GM18517 (cell line): ENCODE measurements at regions not wholly inside any gene's neighbourhood (a gene's known extent, or its start where the extent isn't known, plus 50 kb on each side); places are given as distances from the start of the nearest gene placed in this dataset.

Experiments used
- ATAC-seq: cut with Tn5 transposase; IDR thresholded peaks from one replicate; pipeline ENCODE4 v1.9.1; 2021; ENCODE audit warnings: mild to moderate bottlenecking, moderate library complexity; ENCODE audit not compliant: unreplicated experiment

DNA sequence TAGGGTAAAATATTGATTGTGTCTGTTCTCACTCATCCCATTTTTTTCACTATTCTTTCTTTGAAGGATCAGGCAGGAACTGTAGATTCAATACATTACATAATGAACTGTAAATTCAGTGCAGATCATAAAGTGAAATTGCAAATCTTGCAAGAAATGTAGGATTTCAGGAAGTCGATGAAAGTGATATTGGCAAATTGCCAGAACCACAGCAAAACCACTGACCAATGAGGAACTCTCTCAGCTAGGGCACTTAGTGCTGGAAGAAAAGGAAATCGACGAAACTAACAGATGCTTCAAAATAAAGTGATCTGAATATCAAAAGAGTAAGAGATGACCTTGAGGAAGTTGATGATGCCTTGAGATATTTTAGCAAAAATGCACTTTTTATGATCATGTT lies 157.6 kb downstream of the AACS start:
- ATAC-seq = no peak

DNA sequence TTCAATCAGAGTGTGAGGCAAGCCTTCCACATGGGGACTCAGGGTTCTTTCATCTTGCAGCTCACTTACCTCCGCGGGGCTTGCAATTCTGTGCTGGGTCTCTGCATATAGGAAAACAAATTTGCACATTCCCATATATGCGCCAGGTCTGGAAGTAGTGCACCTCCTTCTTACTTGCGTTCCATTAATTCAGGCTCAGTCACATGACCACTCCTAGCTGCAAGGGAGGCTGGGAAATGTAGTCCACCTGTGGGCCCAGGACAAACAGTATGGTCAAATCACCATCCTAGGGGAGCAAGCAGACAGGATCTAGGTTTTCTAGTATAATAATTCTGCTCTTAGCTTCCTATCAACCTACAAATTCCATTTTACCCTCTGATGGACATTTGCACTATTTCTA lies 160.4 kb downstream of the AACS start:
- ATAC-seq = no peak

DNA sequence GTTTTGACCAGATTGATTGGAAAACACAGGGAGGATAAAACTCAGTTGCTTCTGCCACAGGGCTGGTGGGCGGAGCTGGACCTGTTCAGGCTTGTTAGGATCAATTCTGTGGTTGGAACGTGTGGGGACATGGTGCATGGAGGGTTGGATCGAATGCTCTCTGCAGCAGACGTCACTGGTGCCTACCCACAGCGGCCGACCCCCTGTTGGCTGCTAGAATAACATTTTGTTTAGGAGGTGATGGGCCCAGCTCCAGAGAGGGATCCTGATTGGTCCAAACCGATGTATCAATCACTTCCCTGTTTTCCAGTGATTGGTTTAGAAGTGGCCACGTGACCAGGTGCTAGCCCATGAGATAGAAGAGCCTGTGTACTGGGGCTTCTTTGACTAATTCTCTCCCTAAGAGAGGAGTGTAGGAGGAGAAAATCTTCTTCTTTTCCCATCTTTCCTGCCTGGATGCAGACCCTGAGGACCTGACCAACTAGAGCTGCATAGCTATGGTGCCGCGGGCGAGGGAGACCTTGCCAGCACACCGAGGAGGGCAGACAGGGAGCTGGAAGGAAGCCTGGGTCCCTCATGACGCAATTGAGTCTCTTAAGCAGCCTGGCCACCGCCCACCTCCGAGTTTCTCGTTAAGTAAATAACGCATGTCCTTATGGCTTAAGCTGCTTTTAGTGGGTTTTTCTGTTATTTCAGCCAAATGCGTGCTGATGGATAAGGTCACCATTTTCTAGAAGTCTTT lies 163.5 kb downstream of the AACS start:
- ATAC-seq = no peak

DNA sequence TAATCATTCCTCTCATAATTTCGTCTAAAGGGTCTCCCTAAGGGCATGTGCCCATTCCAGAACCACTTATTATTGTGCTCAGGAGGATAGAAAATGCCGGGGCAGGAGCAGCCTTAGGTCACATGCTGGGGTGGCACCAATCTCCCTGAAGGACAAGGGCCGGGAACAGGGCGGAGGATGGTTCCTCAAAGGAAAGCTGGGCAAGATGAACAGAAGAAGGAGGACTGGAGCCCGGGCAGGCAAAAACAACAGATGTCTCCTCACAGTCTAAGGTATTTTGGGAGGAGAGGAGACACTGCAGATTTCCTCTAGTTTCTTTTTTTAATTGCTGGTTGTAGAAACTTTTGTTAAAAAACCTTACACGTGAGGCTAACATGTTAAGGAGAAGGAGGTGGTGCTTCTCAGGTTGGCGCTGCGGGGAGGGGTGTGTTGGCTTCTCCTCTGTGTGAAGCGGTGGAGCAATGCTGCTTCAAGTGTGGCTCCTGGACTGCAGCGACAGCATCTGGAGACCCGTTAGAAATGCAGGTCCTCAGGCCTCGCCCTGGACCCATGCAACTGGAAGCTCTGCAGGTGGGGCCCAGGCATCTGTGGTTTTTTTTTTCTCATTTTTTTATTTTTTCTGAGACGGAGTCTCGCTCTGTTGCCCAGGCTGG lies 164.8 kb downstream of the AACS start:
- ATAC-seq = no peak

DNA sequence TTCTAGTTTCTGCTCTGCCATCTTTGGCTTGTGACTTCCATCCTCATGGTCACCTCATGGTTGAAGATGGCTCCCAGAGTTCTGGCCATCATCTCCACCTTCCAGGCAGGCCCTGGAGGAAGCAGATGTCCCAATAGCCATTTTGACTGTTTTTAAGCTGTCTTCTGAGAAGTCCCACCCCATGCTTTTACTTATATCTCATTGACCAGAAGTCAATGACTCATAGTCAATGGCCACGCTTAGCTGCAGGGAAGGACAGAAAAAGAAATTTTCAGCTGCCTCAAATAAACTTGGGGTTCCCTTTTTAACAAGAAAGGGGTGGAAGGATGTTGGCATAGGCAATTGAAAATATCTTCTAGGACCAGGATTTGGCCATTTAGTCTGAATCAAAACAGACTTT lies 168.1 kb downstream of the AACS start:
- ATAC-seq = no peak

DNA sequence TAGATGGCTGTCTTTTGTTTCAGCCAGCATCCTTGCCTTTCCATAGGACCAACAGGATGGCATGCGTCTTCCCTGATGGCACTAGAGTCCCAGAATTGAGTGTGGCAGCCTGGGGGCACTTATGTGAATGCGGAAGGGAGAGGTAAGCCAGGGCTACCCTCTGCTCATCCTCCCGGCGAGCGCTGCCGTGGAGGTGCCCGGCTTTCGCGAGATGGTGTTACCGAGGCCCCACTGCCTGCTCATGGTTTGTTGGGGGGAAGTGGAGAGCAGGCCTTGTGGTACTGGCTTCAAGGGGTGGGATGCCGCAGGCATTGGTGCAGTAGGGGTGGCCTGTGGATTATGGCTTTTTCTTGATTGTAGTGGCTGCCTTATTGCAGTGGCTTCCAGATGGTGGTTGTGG lies 174.3 kb downstream of the AACS start:
- ATAC-seq = no peak

DNA sequence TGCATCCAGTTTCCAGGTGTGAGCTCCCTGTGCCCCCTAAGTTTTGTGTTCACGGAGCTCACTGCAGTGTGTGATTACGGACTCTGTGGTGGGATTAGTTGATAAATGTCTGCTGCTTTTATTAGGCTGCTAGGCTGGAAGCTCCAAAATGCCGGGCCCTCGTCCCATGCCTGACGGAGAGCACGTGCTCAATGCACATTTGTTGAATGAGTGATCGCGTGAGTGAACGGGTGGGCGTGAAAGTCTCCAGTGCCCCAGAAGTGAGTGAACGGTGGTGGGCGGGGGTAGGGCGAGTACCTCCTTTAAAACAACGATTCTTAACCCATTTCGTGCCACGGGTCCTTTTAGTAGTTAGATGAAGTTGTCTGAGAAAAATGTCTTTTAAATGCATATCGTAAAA lies 175.5 kb downstream of the AACS start:
- ATAC-seq = no peak

DNA sequence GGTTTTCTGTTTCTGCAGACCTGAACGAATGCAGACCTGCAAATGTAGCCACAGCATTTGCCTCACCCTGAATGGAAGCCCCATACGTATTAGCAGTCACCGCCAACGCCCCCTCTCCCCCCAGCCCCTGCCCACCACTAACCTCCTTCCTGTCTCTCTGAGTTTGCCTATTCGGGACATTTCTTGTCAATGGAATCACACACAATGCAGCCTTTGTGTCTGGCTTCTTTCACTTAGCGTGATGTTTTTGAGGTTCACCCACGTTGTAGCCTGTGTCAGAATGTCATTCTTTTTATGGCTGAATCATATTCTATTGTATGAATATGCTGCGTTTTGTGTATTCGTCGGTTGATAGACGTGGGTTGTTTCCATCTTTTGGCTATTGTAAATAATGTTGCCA lies 178.6 kb downstream of the AACS start:
- ATAC-seq = no peak

DNA sequence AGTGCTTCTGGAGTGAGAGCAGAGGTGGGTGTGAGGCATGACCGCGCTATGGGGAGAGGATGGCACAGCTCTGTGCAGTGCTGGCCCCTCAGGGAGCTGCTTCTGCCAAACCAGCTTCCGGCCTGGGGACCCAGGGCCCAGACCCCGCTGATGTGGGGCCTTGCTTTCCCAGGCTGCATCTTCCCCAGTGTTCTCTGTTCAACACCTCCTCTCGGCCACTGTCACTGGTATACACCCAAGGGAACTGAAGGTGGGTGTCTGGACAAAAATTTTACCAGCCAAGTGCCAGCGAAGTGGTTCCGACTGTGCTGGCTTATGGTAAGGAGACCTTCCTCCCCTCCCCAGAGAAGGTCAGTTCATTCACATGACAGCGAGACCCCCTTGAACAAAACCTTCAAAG lies 179.1 kb downstream of the AACS start:
- ATAC-seq = no peak

DNA sequence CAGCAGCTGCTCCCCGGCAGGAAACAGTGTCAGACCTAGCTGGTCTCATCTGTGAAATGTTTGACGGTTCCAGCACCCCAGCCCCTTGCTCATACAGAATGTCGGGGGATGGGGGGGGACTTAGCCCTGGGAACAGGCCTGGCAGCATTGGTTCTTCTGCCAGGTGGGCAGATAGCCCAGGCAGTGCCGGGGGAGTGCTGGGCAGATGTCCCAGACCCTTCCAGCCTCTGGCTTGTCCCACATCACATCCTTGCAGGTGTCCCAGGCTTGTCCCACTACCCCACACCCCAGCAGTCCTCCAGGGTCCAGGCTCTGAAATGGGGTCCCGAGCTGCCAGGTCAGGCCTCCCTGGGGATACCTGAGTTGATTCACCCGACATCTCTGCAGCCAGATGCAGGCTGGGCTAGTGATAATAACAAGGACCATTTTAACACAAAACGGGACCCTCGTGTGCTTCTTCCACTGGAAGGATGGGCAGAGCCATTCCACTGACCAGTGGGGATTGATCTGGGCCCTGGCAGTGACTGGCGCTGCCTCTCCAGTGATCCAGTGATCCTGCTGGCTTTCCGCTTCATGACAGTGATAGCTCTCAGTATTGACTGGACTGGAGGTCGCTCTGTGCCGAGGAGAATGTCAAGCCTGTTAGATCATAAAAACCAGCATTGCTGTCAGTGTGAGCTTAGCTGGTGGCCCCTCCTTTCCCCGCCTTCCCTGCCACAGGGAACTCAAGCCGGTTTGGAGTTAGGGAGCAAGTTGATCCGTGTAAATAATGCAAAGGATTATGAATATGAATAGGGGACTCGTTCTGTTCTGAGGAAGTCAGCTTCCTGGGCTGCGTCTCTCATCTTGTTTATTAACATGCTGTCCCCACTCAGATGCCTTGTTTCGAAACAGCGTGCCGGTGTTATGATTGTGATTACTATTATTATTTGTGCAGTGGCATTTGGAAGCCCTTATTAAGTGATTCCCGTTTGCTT lies 180.6 kb downstream of the AACS start:
- no peak for ATAC-seq

DNA sequence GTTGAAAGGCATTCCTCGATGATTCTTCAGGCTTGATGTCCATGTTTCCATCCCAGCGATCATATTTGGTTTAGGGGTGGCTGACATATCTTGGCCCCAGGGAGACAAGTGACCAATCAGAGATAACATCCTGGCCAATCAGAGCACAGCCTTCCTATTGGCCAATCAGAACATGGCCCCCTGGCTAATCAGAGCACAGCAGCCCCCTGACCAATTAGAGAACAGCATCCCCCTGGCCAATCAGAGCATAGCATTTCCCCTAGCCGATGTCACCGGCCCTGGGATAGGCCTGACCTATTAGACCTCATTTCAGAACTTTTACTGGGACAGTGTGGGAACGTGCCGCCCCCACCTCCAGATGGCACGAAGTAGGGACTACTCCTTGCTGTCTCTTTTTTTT lies 182.2 kb downstream of the AACS start:
- no peak for ATAC-seq

DNA sequence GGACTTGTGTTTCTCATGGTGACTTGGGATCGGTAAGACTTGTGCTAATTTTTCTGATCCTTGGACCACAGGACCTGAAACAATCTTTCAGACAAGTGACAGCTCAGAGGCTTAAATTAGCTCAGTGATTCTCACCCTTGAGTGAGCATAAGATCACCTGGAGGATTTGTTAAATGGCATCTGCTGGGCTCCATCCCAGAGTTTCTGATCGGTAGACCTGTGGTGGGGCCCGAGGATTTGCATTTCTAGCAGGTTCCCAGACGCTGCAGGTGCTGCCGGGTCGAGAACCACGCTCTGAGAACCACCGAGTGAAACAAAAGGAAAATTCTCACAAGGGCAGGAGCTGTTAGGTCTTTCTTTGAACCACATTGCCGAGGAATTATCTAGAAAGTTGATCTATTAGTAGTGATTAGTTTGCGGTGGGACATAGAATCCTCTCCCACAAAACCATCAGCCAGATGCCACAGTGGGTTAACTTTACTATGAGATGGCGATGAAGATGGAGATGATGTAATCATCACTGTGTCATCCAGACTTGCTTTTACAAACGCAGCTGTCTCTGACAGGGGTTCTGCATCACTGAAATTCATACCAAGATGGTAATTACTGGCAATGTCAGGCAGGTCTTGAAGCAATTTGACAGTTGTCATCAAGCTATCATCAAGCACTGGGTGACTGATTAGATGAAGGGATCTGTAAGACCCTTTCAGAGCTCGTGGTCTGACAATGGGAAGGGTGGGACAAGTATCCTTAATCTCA lies 184.0 kb downstream of the AACS start:
- ATAC-seq = no peak

DNA sequence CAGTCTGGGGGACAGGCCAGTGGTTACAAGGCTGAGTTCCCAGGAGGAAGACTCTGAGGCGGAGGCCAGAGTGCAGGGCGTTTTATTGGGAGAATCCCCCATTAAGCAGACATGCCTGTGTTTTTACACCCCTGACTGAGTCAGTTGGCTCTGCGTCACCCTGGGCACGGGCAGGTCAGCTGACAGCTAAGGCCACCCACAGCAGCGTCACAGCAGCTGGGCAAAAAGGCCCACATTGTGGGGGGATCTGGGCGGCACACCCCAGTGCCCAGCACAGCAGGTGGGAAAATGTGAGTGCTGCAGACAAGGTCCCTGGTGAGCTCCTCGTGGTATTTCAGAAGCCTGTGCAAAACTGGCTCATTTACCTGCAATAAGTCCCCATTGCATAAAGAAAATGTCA lies 184.7 kb downstream of the AACS start:
- ATAC-seq = no peak

DNA sequence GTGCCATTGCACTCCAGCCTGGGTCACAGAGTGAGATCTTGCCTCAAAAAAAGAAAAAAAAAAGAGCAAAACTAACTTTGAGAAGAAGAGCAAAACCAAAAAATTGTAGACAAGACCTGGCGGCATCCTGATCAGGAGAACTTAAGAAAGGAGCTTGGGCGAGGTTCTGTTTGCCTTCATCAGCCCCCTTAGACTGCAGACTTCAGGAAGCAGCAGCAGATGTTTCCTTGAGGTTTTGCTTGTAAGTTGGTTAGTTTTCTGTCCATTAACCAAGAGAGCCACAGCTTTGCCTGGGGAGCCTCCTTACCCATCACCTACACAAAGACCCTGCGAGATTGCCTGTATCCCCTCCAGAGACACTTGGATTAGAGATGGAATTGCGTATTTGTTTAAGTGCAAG lies 189.0 kb downstream of the AACS start:
- no peak for ATAC-seq

DNA sequence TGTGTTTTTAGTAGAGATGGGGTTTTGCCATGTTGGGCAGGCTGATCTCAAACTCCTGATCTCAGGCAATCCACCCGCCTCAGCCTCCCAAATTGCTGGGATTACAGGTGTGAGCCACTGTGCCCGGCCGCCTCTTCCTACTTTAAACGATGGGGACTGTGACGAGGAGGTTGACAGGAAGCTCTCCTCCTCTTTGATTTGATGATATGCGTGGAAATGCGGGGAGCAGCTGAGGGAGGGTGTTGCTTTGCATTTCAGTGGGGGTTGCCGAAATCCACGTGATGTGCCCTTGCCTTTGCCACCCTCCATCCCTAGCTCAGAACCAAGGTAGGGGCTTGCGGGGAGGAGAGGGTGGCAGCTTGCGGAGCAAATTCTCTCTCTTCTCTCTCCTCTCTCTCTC lies 189.6 kb downstream of the AACS start:
- ATAC-seq = no peak

DNA sequence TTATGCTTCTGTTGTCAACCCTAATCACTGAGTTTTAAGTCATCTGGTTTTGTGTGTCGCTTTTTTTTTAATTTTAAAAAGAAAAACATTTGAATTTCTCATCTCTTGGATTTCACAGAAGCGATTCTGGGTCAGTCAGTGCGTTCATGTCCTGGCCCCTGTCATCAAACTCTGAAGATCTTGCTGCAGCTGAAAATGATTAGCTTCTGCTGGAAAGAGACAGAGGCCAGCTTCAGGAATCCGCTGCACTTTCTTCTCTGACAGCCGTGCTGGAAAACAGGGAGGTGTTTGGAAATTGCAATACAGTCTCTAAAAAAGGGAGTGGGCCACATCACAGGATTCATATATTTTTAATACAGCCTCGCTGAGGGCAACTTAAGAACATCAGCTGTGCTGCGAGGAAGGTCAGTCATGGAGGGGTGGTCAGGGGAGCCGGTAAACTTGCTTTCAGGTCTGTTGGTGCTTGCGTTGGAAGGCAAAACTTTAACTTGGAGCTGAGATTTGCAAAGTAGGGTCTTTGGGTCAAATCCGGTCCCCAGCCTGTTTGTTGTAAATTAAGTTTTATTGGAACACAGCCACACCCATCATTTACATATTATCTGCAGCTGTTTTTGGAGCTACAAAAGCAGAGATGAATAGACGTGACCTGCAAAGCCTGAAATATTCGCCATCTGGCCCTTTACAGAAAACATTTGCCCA lies 190.8 kb downstream of the AACS start:
- ATAC-seq = no peak

DNA sequence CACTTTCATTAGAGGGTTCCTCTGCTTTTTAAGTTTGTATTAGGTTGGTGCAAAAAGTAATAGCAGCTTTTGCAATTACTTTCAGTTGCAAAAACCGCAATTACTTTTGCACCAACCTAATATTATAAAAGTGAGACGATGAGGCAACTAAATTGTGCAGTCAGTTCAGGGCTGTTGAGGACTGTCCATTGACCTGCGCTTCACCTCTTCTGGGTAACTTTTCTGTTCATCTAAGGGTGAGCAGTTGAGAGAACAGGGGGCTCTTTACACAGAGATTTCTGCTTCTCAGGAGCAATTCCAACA lies 191.3 kb downstream of the AACS start:
- ATAC-seq = no peak

DNA sequence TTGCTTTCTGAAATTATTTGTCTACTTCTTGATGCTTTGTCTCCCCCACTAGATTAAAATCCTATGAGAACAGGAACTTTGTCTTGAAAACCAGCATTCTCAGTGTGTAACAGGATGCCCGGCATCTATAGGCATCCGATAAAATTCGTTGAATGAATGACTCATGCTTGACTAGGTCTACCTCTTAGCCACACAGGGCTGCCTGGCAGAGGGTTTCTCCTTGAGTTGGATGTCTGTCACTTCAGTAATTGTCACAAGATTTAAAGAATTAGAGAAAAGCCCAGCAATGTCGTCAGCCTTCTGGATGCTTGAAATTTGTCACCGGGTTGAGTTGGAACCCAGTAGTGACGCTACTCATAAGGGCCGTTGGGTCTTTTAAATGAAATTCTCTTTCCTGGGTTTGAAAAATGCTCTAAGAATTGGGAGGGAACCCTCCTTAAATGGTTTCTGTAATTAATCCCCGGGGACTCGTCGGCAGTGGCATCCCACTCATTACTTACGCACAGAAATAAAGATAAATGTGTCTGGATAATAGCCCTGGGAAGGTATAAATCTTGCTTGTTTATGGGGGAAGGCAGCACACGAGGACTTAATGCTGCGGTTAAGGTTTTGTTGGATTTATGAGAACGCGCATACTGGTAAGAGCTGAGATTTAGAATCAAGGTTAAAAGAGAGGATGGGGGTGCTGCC lies 194.1 kb downstream of the AACS start:
- no peak for ATAC-seq

DNA sequence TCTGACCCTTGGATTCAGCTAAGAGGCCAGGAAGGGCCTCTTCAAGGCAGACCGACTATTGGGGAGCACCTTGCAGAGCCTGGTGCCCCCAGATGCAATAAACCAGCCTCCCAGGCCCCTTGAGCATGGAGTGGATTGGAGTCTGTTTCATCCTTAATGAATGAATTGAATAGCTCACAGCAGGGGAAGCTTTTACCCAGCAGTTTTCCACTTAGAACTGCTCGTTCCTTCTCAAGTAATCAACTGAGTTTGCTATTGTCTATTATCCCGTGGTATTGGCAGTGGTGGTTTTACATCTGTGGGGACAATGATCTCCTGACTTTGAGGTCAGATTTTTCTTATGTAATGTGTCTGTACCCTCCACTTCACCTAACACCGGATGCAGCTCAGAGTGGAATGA lies 197.6 kb downstream of the AACS start:
- no peak for ATAC-seq

DNA sequence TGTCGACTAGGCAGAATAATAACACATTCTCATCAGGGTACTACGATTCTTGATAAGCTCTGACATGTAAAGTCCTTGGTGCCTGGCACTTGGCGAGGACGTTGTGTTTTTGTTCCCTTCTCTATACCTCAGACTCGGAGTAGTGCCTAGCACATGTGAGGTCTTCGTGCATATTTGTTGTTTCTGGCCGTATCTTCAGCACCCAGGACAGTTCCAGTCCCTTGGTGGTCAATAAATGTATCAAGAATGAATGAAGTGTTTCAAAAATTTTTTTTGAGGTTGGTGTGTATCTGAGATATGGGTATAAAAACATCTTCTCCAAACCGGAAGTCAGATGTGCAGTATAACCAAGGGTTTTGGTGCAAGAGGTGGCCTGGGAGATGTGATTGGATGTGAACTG lies 198.2 kb downstream of the AACS start:
- no peak for ATAC-seq
